GM12878 (cell line): ENCODE measurements at regions not wholly inside any gene's neighbourhood (a gene's known extent, or its start where the extent isn't known, plus 50 kb on each side); places are given as distances from the start of the nearest gene placed in this dataset.

Experiments
- CEBPB ChIP-seq, 2 experiments: fragments of 150-350 bp in 1 of 2; IDR thresholded peaks; 2 replicates each; pipeline ENCODE4 v1.6.1; 2012 to 2014; ENCODE audit warnings: low read depth in 2 of 2, low read length in 2 of 2, borderline replicate concordance in 1 of 2, inconsistent platforms in 1 of 2
- CTCF ChIP-seq, 3 experiments: IDR thresholded peaks in 2 of 3; conservative IDR thresholded peaks in 1 of 3; 2 replicates each; pipeline ENCODE4 v1.5.1; 2011; ENCODE audit warnings: low read depth in 3 of 3, low read length in 3 of 3, mild to moderate bottlenecking in 3 of 3, control low read depth in 2 of 3, moderate library complexity in 2 of 3, inconsistent platforms in 1 of 3, mixed read lengths in 1 of 3; ENCODE audit not compliant: control insufficient read depth in 2 of 3, insufficient read depth in 1 of 3; ENCODE audit errors: extremely low read depth in 1 of 3
- E2F8 ChIP-seq: fragments of 450-650 bp; IDR thresholded peaks from 2 replicates; pipeline ENCODE4 v1.6.1; 2018; ENCODE audit warnings: mild to moderate bottlenecking, low read depth, moderate library complexity; ENCODE audit not compliant: partially characterized antibody
- EP300 ChIP-seq, 2 experiments: fragments of 150-350 bp in 1 of 2; IDR thresholded peaks; 2 replicates each; pipeline ENCODE4 v1.6.1; 2011 to 2012; ENCODE audit warnings: low read depth in 2 of 2, low read length in 2 of 2, borderline replicate concordance in 1 of 2, improper control_type of control experiment in 1 of 2, inconsistent platforms in 1 of 2; ENCODE audit not compliant: control insufficient read depth in 1 of 2
- EZH2 ChIP-seq: IDR thresholded peaks from 2 replicates; pipeline ENCODE4 v1.6.1; 2012; ENCODE audit warnings: low read depth, mild to moderate bottlenecking, control low read depth, inconsistent platforms, low read length, borderline replicate concordance; ENCODE audit not compliant: control insufficient read depth
- POLR2A ChIP-seq: IDR thresholded peaks from 2 replicates; pipeline ENCODE4 v1.6.1; 2011; ENCODE audit warnings: low read depth, mild to moderate bottlenecking, low read length
- TF ChIP-seq, protein P1 (sequence below): fragments of 450-650 bp; formaldehyde crosslinking; IDR thresholded peaks from 2 replicates; pipeline ENCODE4 v1.4.0; 2022; ENCODE audit warnings: mild to moderate bottlenecking, moderate library complexity
- TF ChIP-seq, protein P2 (sequence below): IDR thresholded peaks from 2 replicates; pipeline ENCODE4 v1.6.1; 2011; ENCODE audit warnings: mild to moderate bottlenecking, low read depth, low read length, moderate library complexity; ENCODE audit not compliant: insufficient replicate concordance

DNA sequence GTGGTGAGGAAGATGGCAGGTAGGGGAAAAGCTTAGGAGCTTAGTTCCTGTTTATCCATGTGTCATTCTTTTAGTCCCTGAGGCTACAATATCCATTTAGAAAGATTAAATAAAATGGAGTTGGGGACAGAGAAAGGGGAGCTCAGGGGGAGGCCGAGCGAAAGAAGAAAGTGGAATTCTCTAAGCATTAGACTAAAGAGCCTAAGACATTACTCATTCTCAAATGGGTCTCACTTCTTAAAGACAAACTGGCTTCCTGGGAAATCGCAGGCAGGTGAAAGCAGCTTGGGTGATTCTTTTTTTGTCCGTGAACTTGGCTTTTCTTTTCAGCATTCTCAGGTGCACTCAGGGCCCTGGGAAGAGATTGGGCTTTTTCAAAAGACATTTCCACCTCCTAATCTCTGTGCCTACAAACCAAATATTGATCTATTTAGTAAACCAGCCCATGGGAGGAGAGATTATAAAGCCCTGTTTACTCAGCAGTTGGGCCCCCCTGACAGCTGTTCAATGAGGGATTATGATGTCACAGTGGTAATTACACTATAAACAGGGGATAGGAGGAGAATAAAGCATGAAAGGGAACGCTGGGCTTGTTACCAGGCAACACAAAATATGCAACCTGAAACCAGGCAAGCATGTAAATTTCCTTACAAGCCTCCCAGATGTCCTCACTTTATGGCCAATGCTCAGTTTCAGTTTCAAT is 584.0 kb downstream of the ACTL7B start:
- TF ChIP-seq CTCF (IDR thresholded peaks at IDR 0.05 in 2 of 3, conservative IDR thresholded peaks at IDR 0.05 in 1 of 3; ENCODE audit: control insufficient read depth in 2 of 3, extremely low read depth in 1 of 3, insufficient read depth in 1 of 3, low read depth in 3 of 3, low read length in 3 of 3) = no peak
- no peak for TF ChIP-seq EP300 (IDR thresholded peaks at IDR 0.05; ENCODE audit: borderline replicate concordance in 1 of 2, control insufficient read depth in 1 of 2, low read depth in 2 of 2, low read length in 2 of 2)
- TF ChIP-seq EZH2 = no peak
- no peak for TF ChIP-seq CEBPB (IDR thresholded peaks at IDR 0.05; ENCODE audit: borderline replicate concordance in 1 of 2, low read depth in 2 of 2, low read length in 2 of 2)
- TF ChIP-seq, protein P1, sequence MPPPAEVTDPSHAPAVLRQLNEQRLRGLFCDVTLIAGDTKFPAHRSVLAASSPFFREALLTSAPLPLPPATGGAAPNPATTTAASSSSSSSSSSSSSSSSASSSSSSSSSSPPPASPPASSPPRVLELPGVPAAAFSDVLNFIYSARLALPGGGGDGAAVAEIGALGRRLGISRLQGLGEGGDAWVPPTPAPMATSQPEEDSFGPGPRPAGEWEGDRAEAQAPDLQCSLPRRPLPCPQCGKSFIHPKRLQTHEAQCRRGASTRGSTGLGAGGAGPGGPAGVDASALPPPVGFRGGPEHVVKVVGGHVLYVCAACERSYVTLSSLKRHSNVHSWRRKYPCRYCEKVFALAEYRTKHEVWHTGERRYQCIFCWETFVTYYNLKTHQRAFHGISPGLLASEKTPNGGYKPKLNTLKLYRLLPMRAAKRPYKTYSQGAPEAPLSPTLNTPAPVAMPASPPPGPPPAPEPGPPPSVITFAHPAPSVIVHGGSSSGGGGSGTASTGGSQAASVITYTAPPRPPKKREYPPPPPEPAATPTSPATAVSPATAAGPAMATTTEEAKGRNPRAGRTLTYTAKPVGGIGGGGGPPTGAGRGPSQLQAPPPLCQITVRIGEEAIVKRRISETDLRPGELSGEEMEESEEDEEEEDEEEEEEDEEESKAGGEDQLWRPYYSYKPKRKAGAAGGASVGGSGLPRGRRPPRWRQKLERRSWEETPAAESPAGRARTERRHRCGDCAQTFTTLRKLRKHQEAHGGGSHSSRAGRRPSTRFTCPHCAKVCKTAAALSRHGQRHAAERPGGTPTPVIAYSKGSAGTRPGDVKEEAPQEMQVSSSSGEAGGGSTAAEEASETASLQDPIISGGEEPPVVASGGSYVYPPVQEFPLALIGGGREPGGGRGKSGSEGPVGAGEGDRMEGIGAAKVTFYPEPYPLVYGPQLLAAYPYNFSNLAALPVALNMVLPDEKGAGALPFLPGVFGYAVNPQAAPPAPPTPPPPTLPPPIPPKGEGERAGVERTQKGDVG (CRISPR knock-in tag) = no peak
- no peak for TF ChIP-seq POLR2A
- no peak for TF ChIP-seq E2F8
- TF ChIP-seq, protein P2, sequence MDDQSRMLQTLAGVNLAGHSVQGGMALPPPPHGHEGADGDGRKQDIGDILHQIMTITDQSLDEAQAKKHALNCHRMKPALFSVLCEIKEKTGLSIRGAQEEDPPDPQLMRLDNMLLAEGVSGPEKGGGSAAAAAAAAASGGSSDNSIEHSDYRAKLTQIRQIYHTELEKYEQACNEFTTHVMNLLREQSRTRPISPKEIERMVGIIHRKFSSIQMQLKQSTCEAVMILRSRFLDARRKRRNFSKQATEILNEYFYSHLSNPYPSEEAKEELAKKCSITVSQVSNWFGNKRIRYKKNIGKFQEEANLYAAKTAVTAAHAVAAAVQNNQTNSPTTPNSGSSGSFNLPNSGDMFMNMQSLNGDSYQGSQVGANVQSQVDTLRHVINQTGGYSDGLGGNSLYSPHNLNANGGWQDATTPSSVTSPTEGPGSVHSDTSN = no peak
